ENCODE measurements at regions not wholly inside any gene's neighbourhood (a gene's known extent, or its start where the extent isn't known, plus 50 kb on each side); places are given as distances from the start of the nearest gene placed in this dataset.

DNA sequence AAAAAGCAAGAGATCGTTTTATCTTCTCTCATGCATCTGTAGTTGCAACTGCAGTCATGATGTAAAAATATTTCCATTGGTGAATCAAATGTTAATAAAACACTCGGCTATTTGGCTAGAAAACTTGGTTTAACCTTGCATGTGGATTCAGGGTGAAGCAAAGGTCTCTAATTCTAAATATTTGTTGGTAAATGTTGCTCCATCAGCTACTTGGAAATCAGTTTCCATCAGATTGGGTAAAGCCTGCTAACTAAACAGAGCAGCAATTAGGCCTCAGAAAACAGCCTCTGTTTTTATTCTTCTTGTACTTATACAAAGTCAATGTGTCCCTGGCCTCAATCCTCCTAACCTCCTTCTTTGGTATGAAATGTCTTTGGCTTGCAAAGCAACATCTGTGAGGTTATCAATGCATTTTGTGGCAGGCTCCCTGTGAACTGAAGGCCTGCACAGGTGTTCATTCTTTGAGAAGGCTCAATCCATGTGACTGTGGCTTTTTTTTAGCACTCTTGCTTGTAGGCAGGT is 312.3 kb downstream of the WDR72 start:
- no peak overlapping the region for H3K4me3 ChIP-seq
- H3K36me3 ChIP-seq, result no peaks in the 10 kb centered on the region
- no peaks in the 10 kb centered on the region for H3K4me1 ChIP-seq
- TF ChIP-seq POLR2A (IDR thresholded peaks at IDR 0.05) (no peak), EP300 (IDR thresholded peaks at IDR 0.05) (no peak), POLR2AphosphoS5 (IDR thresholded peaks at IDR 0.05) (no peak)
- TF ChIP-seq, protein P1, sequence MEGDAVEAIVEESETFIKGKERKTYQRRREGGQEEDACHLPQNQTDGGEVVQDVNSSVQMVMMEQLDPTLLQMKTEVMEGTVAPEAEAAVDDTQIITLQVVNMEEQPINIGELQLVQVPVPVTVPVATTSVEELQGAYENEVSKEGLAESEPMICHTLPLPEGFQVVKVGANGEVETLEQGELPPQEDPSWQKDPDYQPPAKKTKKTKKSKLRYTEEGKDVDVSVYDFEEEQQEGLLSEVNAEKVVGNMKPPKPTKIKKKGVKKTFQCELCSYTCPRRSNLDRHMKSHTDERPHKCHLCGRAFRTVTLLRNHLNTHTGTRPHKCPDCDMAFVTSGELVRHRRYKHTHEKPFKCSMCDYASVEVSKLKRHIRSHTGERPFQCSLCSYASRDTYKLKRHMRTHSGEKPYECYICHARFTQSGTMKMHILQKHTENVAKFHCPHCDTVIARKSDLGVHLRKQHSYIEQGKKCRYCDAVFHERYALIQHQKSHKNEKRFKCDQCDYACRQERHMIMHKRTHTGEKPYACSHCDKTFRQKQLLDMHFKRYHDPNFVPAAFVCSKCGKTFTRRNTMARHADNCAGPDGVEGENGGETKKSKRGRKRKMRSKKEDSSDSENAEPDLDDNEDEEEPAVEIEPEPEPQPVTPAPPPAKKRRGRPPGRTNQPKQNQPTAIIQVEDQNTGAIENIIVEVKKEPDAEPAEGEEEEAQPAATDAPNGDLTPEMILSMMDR (IDR thresholded peaks at IDR 0.05), result no peak
- H3K27me3 ChIP-seq, result no peaks in the 10 kb centered on the region
- H3K27ac ChIP-seq, result no peak overlapping the region
- WGBS, 2 donors (ENCODE audit: low coverage in 1 of 2), result 30 to 49% methylated on average over 2 of the region's 2 CpGs
- no peak for ATAC-seq
- H3K9me3 ChIP-seq, result no peaks in the 10 kb centered on the region

DNA sequence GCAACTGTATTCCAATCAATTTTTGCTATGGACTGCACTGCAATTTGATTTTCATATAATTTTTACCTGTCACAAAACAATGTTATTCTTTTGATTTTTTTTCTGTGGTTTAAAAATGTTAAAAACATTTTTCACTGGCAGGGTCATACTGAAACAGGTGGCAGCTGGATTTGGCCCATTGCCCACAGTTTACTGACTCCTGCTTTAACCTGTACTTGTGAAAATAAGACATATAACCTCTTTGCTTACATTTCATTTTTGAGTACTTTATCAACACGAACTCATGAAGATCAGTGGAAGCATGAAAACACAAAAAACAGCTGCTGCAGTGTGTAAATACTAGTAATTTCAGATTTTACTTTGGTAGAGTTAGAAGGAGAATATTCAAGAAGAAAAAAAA is 313.1 kb downstream of the WDR72 start:
- no peak overlapping the region for H3K4me3 ChIP-seq
- 11 to 43% methylated on average over 1 of the region's 1 CpG for WGBS, 2 donors (ENCODE audit: low coverage in 1 of 2)

DNA sequence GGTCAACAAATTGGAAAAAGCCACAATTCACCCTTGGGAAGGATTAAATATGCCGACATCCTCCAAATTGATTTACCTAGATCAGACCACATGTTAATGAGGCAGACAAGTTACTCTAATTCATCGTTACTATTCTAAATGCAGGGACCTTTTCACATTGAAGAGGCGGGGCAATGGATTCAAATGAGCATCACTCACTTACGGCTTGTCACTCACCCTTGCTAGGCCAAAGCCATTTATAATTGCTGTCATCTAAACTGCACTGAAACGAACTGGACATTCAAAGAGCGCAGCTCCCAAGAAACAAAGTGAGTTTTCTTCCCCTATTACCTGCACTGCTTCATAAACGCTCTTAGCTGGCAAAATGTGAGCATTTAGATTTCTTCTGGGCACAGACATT is 313.9 kb downstream of the WDR72 start:
- no peaks in the 10 kb centered on the region for H3K36me3 ChIP-seq
- ATAC-seq, result no peak
- 84 to 85% methylated on average over 7 of the region's 7 CpGs for WGBS, 2 donors (ENCODE audit: low coverage in 1 of 2)
- no peaks in the 10 kb centered on the region for H3K4me1 ChIP-seq
- no peaks in the 10 kb centered on the region for H3K9me3 ChIP-seq
- H3K27me3 ChIP-seq, result no peaks in the 10 kb centered on the region
- H3K27ac ChIP-seq, result no peak overlapping the region
- no peak overlapping the region for H3K4me3 ChIP-seq
- TF ChIP-seq POLR2A (IDR thresholded peaks at IDR 0.05) (no peak), EP300 (IDR thresholded peaks at IDR 0.05) (no peak), POLR2AphosphoS5 (IDR thresholded peaks at IDR 0.05) (no peak)
- TF ChIP-seq, protein P1 (IDR thresholded peaks at IDR 0.05), result no peak

More for the DNA sequence above, 313.1 kb downstream of the WDR72 start:
- ATAC-seq, result no peak
- H3K4me1 ChIP-seq, result no peaks in the 10 kb centered on the region
- H3K9me3 ChIP-seq, result no peaks in the 10 kb centered on the region
- no peaks in the 10 kb centered on the region for H3K36me3 ChIP-seq
- TF ChIP-seq, protein P1 (IDR thresholded peaks at IDR 0.05), result no peak
- TF ChIP-seq POLR2A (IDR thresholded peaks at IDR 0.05), result no peak
- no peak for TF ChIP-seq EP300 (IDR thresholded peaks at IDR 0.05)
- no peak for TF ChIP-seq POLR2AphosphoS5 (IDR thresholded peaks at IDR 0.05)
- H3K27ac ChIP-seq, result no peak overlapping the region
- no peaks in the 10 kb centered on the region for H3K27me3 ChIP-seq

DNA sequence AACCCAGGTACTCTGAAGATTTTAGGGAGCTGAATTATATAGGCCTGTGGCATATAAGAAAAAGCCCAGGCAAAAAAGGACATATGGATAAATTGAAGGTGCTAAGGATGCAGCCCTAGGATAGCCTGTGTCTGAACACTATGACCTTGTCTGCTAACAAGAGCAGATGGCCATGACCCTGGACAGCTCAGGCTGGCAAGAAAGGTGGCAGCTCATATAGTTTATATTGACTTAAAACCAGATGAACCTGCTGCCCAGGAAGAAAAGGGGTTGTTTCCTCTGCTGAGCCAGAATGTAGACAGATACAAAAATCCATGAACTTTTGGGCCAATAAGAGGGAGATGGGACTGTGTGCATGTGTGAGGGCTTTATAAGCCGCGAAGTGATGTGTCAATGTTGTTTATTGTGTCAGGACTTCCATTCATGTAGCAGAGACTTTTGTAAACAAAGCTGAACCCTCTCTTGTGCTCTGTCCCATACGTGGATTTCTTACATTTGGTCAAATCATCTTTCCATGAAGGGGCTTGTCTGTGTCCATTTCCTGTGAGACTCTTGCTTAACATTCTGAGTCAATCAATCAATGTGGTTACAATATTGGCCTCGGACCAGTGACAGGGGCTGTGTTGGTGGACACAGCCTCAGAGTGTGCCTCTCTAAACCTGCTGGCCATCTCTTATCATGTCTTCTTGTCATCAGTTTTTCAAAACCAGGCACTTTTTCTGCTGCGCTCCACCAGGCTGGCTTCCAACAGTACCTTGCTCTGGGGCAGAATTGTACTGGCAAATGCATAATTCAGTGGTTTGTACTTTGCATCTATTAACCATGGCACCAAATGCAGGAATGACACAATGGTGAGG is 321.2 kb downstream of the WDR72 start:
- no peaks in the 10 kb centered on the region for H3K36me3 ChIP-seq
- H3K4me1 ChIP-seq, result no peaks in the 10 kb centered on the region
- H3K27ac ChIP-seq, result no peak overlapping the region
- 48 to 52% methylated on average over 5 of the region's 5 CpGs for WGBS, 2 donors (ENCODE audit: low coverage in 1 of 2)
- no peak for ATAC-seq
- H3K4me3 ChIP-seq, result no peak overlapping the region
- H3K27me3 ChIP-seq, result no peaks in the 10 kb centered on the region
- TF ChIP-seq POLR2A (IDR thresholded peaks at IDR 0.05) (no peak), POLR2AphosphoS5 (IDR thresholded peaks at IDR 0.05) (no peak), EP300 (IDR thresholded peaks at IDR 0.05) (no peak)
- TF ChIP-seq, protein P1 (IDR thresholded peaks at IDR 0.05), result no peak
- no peaks in the 10 kb centered on the region for H3K9me3 ChIP-seq

DNA sequence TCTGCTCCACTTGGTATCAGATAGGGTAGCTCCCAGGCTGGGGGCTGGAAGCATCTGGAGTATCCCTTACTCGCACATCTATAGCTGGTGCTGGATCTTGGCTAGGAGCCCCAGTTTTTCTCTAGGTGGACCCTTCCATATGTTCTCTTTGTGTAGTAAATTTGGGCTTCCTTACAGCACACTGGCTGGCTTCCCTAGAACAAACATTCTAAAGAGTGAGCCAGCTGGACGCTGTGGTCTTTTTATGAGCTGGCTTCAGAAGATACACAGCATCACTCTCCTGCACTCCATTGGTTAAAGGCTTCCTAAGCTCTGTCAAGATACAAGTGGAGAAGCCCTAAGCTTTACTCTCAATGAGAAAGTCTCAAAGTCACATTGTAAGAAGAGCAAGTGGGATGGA is 322.1 kb downstream of the WDR72 start:
- Histone ChIP-seq H3K9me3 (no peaks in the 10 kb centered on the region), H3K4me1 (no peaks in the 10 kb centered on the region), H3K27ac (no peak overlapping the region), H3K36me3 (no peaks in the 10 kb centered on the region), H3K27me3 (no peaks in the 10 kb centered on the region), H3K4me3 (no peak overlapping the region)
- TF ChIP-seq EP300 (IDR thresholded peaks at IDR 0.05) (no peak), POLR2A (IDR thresholded peaks at IDR 0.05) (no peak), POLR2AphosphoS5 (IDR thresholded peaks at IDR 0.05) (no peak)
- TF ChIP-seq, protein P1 (IDR thresholded peaks at IDR 0.05), result no peak
- ATAC-seq, result no peak
- WGBS, 2 donors (ENCODE audit: low coverage in 1 of 2), result 0 to 17% methylated on average over 1 to 2 of the region's 2 CpGs

Measured in gastroesophageal sphincter (tissue), 4 donors.